ENCODE measurements at regions not wholly inside any gene's neighbourhood (a gene's known extent, or its start where the extent isn't known, plus 50 kb on each side); places are given as distances from the start of the nearest gene placed in this dataset.

DNA sequence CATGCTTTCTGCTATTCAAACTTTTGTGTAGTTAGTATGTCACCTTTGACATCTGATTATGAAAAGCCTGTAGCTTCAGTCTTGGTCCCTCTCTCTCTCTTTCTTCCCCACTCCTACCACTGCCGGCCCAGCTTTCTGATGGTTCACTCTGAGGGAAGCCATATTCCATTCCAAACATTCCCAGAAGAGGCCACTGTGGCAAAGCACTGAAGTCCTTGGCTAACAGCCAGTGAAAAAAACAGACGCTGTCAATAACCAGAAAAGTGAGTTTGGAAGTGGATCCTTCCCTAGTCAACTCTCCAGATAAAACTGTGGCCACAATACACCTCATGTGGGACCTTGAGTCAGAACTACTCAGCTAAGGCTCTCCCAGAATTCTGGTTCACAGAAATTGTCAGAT lies 950.7 kb upstream of the PHF14 start:
- Histone ChIP-seq H3K27me3 (ENCODE audit: control insufficient read depth, insufficient read depth, low read length) (no peaks in the 10 kb centered on the region), H3K4me3 (ENCODE audit: low read depth, low read length) (no peak overlapping the region), H3K36me3 (ENCODE audit: control insufficient read depth, insufficient read depth, low read length) (no peaks in the 10 kb centered on the region)
- TF ChIP-seq CTCF (IDR thresholded peaks at IDR 0.05; ENCODE audit: insufficient read depth, low read length, severe bottlenecking) = peak; percentile 7
- FAIRE-seq (no peak), DNase-seq (ENCODE audit: low read depth) (peak; percentile 13)

- FAIRE-seq (no peak), DNase-seq (ENCODE audit: low read depth) (no peak)
- no peaks in the 10 kb centered on the region for H3K27me3 ChIP-seq (ENCODE audit: control insufficient read depth, insufficient read depth, low read length)
- no peak overlapping the region for H3K4me3 ChIP-seq (ENCODE audit: low read depth, low read length)
- H3K36me3 ChIP-seq (ENCODE audit: control insufficient read depth, insufficient read depth, low read length) = no peaks in the 10 kb centered on the region
- no peak for TF ChIP-seq CTCF (IDR thresholded peaks at IDR 0.05; ENCODE audit: insufficient read depth, low read length, severe bottlenecking)
Observed at GRCh38 chr7:10034843-10035556, 938.7 kb upstream of the PHF14 start.

DNA sequence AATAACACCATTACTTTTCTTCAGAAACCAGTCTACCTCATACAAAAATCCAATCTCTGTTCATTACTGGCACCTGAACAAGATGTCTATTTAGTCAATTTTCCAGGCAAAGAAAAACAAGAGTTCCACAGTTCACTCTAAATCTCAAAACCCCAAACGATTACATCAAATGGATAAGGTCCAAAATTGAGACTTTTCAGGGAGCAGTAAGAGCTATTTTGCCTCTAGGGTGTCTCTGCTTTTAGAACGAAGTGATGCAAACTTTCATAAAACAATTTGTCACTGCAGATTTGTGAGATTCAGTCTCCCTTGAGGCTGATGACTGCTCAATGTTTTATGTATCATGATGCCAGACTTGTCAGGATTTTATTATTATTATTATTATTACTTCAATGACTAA lies 937.0 kb upstream of the PHF14 start:
- Histone ChIP-seq H3K36me3 (ENCODE audit: control insufficient read depth, insufficient read depth, low read length) (no peaks in the 10 kb centered on the region), H3K4me3 (ENCODE audit: low read depth, low read length) (no peak overlapping the region), H3K27me3 (ENCODE audit: control insufficient read depth, insufficient read depth, low read length) (no peaks in the 10 kb centered on the region)
- DNase-seq (ENCODE audit: low read depth) = no peak
- TF ChIP-seq CTCF (IDR thresholded peaks at IDR 0.05; ENCODE audit: insufficient read depth, low read length, severe bottlenecking) = no peak
- FAIRE-seq = no peak

DNA sequence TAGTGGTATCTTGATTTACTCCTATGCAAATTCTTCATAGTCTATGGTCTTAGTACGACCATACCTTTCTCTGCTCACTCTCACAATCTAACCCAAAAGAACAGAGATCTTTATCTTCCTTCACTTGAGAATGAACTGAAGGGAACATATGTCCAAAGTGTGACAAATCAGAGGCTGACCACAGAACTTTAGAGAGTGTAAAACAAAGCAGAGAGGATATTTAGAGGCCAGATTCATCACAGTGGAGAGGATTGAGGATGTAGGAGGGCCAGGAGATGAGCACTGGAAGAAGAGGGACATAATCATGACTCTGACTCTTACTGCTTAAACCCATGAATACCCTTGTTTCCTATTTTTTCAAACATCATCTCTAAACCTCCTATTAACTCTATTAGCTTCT lies 935.3 kb upstream of the PHF14 start:
- DNase-seq (ENCODE audit: low read depth) = no peak
- no peak for FAIRE-seq
- TF ChIP-seq CTCF (IDR thresholded peaks at IDR 0.05; ENCODE audit: insufficient read depth, low read length, severe bottlenecking) = no peak
- Histone ChIP-seq H3K4me3 (ENCODE audit: low read depth, low read length) (no peak overlapping the region), H3K27me3 (ENCODE audit: control insufficient read depth, insufficient read depth, low read length) (no peaks in the 10 kb centered on the region), H3K36me3 (ENCODE audit: control insufficient read depth, insufficient read depth, low read length) (no peaks in the 10 kb centered on the region)

GRCh38 chr7:10040674-10041073 lies 933.0 kb upstream of the PHF14 start:
- no peak for TF ChIP-seq CTCF (IDR thresholded peaks at IDR 0.05; ENCODE audit: insufficient read depth, low read length, severe bottlenecking)
- no peak for FAIRE-seq
- no peaks in the 10 kb centered on the region for H3K27me3 ChIP-seq (ENCODE audit: control insufficient read depth, insufficient read depth, low read length)

DNA sequence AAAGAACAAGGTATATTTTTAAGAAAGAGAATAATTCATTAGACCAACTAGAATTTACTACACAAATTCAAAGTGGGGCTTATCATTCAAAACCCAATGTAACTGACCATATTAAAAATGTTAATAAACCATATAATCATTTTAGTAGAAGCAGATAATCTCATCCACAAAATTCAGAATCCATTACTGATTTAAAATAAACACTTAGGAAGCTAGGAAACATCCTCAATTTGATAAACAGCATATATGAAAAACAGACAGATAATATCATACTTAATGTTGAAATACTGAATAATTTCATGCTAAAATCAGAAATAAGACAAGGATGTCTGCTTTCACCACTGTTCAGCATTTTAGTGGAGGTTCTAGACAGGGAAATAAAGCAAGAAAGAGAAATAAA lies 902.8 kb upstream of the PHF14 start:
- FAIRE-seq (no peak), DNase-seq (ENCODE audit: low read depth) (no peak)
- Histone ChIP-seq H3K4me3 (ENCODE audit: low read depth, low read length) (no peak overlapping the region), H3K36me3 (ENCODE audit: control insufficient read depth, insufficient read depth, low read length) (no peaks in the 10 kb centered on the region), H3K27me3 (ENCODE audit: control insufficient read depth, insufficient read depth, low read length) (no peaks in the 10 kb centered on the region)
- TF ChIP-seq CTCF (IDR thresholded peaks at IDR 0.05; ENCODE audit: insufficient read depth, low read length, severe bottlenecking) = no peak

More at GRCh38 chr7:10040674-10041073, 933.0 kb upstream of the PHF14 start:
- no peaks in the 10 kb centered on the region for H3K36me3 ChIP-seq (ENCODE audit: control insufficient read depth, insufficient read depth, low read length)
- DNase-seq (ENCODE audit: low read depth) = no peak
- H3K4me3 ChIP-seq (ENCODE audit: low read depth, low read length) = no peak overlapping the region
